ENCODE measurements at regions not wholly inside any gene's neighbourhood (a gene's known extent, or its start where the extent isn't known, plus 50 kb on each side); places are given as distances from the start of the nearest gene placed in this dataset.

DNA sequence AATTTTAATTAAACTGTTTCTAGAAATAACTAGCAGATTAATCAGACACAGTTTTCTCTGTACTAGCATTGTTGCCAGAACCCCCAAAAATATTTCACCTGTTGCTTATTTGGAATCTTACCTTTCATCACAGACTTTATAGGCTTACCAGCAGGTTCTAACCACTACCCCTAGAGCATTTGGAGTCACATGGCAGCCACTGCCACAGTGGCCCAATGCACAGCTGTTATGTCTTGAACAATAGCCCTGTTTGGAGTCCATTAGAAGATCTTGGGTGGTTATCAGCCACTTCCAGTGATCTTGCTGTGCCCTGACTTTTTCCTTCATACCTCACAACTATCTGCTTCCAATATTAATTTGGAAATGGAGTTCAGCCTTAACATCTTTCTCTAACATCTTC lies 186.2 kb upstream of the TANK start:
- DNase-seq: no peak

DNA sequence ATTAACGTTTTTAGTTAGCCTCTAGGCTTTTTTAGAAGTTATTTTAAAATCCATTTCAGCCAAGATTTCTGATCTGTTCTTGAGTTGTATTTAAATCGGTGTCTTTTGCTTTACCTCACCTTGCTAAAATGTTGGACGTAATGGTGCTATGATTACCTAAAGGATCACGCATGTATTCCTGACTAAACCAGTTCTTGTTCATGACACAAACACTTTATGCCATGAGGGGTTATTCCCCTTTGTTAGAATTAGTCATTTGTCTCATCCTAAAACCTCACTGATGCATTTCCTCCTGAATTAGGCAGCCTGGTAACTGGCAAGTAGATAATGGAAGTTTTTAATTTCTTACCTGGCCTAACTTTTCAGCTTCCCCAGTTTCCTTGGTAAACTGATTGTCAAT lies 185.4 kb upstream of the TANK start:
- no peak for DNase-seq

DNA sequence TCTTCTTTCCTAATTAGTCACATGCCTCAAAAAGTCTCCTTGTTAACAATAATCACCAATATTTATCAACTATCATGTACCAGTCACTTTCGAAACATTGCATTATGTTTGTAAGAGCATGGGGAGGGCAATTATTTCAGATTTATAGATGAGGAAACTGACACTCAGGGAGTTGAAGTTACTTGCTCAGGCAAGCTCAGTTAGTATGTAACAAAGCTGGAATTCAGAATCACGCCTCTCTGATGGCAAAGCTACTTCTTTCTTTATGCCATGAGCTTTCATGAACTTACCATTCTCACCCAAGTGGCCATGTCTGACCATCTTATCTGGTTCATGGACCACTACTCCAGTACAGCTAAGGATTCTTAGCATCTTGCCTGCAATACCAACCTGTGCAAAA lies 183.4 kb upstream of the TANK start:
- DNase-seq: no peak

DNA sequence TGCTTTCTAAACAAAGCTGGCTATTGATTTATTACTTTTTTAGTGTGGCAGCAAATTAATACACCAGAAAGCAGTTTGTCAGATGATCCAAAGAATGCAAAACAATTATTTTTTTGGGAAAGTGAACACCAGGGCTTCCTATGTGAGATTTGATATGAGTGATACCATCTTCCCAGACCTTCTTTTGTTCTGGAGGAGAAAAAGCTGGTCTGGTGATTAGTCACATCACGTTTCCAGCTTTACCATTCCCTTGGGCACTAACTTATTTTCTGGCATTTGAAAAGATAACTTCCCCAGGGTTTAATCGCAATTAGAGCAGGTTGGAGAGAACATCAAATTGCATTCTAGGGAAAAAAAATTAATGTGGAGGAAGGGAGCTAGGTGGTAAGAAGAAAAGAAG lies 182.9 kb upstream of the TANK start:
- DNase-seq: no peak

DNA sequence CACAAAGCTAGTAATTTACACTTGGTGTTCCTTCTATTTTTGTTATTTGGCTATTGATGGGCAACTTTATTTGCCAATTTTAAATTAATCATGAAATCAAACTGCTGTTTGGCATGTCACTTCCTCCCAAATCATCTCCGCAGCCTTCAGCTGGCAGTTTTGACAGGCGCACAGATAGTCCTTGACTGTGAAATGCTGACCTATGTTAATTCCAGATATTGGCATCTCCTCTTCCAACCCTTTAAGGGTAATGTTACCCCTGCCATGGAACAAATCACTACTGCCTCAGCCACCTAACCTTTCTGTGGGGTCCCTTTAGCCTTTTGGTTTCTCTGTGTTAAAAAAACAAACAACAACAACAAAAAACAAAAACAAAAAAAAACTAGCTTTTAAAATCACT lies 182.4 kb upstream of the TANK start:
- no peak for DNase-seq

DNA sequence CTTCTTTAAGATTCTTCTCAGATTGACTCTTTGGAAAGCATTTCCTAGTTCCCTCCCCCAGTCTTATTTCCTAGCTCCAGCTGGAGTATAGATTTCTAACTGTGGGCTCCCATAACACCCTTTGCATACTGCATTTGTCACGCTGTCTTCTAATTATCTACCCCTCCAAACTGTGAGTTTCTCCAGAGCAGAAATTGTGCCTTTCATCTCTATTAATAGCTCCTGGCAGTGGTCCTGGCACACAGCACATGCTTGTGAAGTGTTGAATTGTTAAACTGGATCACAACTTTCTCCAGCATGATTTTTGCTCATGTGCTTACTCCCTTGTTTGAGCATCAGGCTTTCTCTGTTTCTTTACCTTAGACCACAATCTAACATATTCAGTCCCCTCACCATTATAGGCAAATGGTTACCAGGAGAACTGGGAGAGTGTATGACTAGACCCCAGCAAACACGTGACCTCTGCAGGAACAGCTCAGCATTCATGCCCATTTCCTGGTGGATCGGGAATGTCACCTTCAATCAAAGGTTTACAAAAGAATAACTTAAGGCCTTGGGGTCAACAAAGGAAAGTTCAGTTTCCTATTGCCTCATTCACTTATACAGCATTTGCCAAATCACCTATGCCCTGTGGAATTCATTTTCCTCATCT lies 175.7 kb upstream of the TANK start:
- peak; percentile 48 for DNase-seq

DNA sequence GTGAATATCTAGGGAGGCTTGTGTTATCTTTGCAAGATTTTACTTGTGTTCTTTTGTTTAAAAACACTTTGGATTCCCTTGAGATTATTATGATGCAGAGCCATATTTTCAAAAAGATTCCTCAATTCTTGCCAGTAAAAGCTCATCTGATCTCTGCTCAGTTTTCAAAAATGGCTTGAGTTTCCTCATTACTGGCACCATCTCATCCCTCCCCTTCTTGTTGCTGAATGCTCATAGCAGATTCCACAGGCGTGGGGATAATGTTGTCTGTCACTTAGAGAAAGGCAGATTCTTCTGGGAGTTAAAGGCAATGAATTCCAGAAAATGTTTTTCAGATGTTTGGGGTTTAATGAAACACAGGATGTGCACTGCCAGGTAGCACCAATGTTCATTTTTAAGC lies 170.4 kb upstream of the TANK start:
- no peak for DNase-seq

DNA sequence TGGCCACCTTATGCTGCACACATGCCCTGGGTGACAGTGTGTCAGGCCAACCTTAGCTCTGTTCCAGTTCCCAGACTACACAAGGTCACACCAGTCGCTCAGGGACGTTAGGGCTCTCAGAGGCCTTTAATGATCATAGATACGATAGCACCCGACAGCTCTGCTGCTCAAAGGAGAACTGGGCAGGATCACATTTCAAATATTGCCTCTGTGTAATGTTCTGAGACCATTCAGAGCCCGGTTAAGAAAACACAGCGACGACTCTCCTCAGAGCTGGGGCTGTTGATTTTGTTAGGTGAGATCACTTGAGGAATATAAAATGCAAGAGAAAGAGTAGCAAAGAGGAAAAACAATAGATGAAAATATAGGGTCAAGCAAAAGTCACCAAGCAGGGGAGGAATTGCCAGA lies 166.6 kb upstream of the TANK start:
- no peak for DNase-seq

DNA sequence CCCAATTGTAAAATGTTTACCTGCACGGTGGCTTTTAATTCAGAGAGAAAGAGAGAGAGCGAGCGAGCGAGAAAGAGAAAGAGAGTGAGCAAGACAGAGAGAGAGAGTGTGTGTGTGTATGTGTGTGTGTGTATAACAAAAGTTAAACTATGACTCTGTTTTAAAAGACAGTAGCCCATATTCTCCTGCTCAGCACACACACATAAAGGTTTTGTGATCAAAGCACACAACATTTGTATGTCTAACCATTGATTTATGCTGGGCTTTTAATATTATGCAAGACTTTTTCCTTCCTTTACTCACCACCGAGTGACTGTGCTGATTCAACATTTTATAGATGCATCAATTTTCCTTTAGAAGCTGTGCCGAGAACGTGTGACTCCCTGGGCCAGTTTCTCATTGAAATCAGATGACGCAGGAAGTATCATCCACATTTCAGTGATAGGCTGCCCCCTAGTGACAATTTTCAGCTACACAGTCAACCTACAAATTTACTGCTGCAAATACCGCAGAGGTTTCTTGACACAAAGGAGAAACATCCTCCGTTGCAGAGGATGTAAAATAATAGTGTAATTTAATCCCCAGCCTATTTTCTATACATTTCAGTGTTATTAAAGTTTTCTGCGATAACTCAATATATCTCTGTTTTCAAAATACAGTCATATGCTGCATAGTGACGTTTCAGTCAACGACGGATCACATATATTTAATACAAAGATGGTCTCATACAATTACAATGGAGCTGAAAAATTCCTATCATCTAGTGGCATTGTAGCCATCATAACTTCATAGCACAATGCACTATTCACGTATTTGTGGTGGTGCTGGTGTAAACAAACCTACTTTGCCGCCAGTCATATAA lies 165.9 kb upstream of the TANK start:
- DNase-seq: peak; percentile 79

DNA sequence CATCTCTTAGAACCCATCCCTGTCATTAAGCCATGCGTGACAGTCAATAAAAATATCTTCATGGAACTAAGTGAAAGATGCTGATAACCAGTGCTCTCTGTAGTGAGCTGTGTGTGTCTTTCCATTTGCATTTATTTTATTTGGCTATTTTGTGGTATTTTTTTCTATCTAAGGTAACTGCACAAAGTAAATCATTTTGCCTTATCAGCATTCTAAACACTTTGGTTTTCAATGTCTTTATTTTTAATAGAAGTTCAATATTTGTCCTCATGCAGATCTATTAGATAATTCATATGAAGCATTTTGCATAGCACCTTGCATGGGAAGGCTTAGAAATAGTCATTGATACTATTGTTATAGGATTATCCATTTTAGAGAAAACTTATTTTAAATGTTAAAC lies 163.6 kb upstream of the TANK start:
- no peak for DNase-seq

DNA sequence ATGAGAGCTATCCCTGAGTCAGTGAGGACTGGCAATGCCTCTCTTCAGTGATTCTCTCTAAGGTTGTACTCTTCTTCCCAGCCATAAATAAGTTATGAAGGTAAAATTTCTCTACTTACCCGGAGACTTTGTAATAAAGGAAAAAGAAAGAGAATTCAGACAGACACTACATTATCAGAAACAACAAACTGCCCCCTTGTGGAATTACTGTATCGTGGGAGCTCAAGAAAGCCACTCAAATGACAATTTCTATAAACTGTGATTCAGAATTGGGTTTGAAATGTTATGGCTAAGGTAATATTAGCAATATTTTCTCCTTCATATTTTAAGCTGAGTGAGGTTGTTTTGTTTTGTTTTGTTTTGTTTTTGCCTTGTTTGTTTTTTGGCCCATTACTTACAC lies 155.8 kb upstream of the TANK start:
- DNase-seq: no peak

DNA sequence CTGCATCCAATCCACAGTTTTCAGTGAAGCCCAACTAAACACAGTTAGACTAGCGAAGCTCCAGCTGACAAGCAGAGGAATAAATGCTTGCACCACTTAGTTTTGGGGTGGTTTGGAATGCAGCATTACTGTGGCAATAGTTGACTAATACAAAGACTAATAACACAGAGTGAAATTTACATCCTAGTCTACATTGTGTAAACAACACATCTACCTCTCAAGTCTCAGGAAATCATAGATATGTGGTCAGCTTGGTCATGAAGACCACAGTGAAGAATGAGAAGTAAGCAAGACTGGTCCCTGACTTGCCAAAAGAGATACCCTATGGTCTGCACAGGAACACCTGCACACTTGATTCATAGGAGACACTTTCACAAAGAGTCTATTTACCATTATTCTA lies 155.1 kb upstream of the TANK start:
- DNase-seq: no peak

DNA sequence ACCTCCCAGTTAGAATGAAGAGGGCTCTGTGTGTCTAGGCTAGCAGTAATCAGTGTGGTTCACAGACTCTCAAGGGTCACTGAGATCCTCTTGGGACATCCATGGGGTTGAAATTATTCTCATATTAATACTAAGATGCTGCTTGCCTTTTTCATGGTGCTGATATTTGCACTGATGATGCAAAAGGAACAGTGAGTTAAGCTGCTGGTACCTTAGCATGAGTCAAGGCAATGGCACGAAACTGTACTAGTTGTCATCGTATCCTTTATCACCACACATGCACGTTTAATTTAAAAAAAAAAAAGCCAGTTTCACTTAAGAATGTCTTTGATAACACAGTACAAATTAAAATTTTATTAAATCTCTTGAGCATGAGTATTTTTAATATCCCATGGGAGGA lies 151.9 kb upstream of the TANK start:
- DNase-seq: no peak

DNA sequence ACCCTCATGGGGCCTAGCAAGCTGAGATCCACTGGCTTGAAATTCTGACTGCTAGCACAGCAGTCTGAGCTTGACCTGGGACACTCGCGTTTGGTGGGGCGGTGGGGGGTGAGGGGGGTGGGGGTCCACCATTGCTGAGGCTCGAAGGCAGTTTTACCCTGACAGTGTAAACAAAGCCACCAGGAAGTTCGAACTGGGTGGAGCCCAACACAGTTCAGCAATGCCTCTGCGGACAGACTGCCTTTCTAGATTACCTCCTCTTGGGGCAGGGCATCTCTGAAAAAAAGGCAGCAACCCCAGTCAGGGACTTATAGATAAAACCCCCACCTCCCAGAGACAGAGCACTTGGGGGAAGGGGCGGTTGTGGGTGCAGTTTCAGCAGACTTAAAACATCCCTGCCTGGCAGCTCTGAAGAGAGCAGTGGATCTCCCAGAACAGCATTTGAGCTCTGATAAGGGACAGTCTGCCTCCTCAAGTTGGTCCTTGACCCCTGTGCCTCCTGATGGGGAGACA lies 149.7 kb upstream of the TANK start:
- DNase-seq: no peak

DNA sequence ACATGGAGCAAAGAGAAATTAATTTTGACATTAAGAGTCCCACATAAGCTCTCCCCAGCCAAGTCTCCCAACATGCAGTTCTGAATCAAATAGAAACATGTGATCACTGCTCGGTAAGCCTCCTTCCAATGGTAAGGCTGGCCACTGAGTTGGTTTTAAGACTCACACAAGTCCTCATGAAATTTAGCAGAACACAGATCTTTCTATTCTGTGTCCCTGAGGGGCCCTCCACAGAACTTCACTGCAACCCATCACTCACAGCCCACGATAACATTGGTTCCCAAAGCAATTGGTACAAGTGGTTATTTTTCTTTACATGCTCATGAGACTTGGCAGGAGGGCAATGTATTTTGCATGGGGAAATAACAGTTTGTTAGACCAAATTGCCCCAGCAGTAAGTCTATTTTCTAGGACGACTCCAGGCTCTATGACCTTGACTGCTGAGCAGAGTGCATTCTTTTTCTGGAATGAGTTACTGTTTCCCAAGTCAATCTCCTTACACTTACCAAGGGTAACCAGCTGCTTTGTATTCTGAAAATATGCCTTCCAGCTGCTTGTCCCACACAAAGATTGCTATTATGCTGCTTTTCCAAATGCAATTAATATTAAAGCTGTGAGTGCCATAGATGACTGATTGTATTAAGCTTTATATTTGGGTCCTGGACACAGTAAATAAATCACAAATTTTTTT lies 142.3 kb upstream of the TANK start:
- no peak for DNase-seq

DNA sequence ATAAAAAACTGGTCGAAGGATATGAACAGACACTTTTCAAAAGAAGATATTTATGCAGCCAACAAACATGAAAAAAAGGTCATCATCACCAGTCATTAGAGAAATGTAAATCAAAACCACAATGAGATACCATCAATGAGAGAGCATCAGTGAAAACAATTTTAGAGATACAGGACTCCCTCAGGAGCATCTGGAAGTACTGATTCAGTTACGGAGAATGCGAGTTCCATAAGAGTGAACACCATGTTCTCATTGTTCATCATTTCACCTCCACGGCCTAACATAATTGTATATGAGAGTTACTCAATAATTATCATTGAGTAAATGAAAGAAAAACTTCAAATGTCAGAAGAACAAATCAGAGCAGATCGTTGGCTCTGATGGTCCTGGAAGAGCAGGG lies 140.9 kb upstream of the TANK start:
- DNase-seq: no peak

DNA sequence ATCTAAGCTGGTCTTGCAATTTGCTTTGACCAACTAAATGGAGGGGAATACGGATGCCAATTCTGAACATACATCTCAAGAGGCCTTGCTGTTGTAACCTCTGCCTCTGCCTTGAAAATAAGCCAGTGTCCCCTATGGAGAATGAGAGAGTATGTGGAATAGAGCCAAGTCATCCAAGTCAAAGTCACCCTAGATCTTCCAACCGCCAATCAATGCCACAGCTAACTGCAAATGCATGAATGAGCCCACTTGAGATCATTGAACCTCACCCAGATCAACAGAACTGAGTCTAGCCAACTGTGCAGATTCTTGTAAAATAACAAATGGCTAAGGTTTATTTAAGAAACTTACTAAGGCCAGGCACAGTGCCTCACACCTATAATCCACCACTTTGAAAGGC lies 139.8 kb upstream of the TANK start:
- no peak for DNase-seq

DNA sequence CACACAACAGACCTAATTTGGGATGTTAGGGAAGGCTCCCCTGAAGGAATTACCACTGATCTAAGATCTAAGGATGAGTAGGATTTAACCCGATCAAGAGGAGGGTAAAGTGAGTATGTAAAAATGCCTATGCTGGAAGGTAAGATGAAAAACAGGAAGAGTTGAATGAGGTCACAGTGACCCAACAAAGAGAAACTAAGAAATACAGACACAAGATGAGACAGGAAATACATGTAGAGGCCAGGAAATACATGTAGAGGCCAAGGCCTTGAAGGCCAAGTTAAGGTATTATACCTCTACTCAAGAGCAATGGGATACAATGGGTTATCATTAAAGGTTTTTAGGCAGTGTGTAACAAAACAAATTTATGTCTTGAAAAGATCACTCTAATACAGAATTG lies 131.6 kb upstream of the TANK start:
- no peak for DNase-seq

DNA sequence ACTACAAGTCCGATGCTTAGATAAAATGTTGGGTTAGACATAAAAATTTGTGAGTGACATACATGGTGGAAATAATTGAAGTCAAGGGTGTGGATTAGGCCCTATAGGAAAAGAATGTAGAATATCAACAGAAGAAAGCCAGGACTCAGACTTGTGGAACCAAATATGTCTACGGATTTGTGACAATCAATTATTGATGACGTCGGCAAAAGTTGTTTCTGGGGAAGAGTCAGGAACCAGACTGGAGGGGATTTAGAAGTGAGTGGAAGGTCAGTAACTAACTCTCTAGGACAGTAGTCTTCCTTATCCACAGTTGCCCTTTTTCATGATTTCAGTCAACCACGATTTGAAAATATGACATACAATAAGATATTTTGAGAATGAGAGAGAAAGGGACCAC lies 130.9 kb upstream of the TANK start:
- DNase-seq: no peak

DNA sequence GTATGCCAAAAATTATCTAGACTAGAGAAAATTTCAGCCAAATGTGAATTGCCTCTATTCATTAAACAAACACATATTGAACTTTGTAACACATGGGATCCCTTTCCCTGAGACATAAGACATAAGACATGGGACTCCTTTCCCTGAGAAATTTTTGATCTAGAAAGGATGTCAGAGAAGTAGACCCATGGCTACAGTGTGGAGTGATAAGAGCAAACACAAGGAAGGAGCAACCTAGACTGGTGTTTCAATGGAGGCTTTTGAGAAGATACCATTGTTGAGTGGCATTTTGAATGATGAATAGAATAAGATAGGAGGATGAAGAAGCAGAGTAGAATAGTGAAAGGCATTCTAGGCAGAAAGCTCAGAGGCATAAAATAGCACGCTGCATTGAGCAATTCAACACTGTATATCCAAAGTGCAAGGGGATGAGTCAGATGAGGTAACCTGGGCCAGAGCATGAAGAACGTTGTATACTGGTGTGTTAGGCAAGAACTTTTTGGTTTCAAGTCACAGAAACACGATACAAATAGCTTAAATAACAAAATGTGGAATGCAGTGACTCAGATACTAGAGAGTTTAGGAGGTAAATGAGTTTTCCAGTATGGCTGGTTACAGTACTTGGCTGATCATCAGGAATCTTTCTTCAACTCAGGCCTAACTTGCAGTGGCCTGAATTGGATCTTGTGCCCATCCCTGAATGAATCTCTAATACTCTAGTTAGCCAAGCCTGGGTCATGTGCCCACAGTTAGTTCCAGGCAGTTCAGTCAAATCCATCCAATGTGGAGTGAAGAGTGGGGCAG lies 129.8 kb upstream of the TANK start:
- DNase-seq: no peak

DNA sequence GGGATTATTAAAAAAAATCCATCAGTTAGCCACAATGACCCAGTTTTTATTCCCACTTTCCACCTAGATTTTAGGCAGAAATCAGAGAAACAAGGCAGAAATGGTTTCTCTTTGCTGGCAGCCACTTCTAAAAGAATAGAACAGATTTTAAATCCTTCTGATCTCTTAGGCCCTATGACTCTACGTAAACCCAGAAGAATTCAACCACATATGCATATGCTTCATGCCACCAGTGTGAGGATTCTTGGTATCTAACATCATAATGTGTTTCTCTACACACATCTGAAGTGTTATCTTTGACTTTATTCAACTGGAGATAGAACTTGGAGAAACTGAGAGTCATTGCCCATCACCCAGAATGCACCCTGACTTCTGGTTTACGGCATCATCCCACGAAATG lies 128.7 kb upstream of the TANK start:
- DNase-seq: no peak

DNA sequence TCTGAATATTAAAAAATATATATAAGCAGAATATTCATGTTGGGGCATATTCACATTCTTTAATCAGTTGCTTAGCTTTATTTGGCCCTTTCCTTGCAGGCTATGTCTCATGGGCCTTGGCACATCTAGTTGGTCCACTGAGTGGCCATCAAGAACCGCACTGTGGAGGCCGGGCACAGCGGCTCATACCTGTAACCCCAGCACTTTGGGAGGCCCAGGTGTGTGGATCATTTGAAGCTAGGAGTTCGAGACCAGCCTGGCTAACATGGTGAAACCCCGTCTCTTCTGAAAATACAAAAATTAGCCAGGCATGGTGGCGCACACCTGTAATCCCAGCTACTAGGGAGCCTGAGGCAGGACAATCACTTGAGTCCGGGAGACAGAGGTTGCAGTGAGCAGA lies 127.6 kb upstream of the TANK start:
- no peak for DNase-seq

DNA sequence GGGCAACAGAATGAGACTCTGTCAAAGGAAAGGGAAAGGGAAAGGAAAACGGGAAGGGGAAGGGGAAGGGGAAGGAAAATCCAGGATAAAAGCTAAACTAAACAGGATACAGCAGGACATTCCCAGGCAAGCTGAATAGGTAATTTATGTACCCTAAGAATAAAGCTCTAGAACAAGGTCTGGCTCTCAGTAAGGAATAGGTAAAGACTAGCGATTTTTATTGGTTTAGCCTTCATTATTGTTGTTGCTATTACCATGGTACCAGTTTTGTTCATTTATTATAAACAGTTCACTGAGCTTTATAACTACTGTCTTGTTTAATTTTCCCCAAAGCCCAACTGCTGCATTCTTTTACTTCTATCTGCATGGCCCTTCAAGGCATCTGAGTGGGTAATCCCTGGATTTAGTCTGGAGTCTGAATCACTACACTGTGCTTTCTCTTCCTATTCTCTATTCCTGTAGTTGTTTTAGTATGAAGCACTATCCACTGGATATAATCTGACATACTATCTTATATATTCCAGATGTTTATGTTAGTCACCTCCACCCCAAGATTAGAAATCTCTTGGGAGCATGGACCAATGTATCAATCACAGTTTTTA lies 127.1 kb upstream of the TANK start:
- DNase-seq: no peak

Data from right forelimb (tissue), 1 donor.